ENCODE measurements at regions not wholly inside any gene's neighbourhood (a gene's known extent, or its start where the extent isn't known, plus 50 kb on each side); places are given as distances from the start of the nearest gene placed in this dataset.
"Not testable (repeated sequence)": the region's sequence is repeated elsewhere in the genome, so short reads cannot be mapped to it uniquely, and the experiment has no call there.

GRCh38 chr9:25913806-25914205 lies 235.6 kb upstream of the TUSC1 start:
- DNase-seq (ENCODE audit: low spot score), result no peak

GRCh38 chr9:25904701-25905100 lies 226.5 kb upstream of the TUSC1 start:
- no peak for DNase-seq (ENCODE audit: low spot score)

DNA sequence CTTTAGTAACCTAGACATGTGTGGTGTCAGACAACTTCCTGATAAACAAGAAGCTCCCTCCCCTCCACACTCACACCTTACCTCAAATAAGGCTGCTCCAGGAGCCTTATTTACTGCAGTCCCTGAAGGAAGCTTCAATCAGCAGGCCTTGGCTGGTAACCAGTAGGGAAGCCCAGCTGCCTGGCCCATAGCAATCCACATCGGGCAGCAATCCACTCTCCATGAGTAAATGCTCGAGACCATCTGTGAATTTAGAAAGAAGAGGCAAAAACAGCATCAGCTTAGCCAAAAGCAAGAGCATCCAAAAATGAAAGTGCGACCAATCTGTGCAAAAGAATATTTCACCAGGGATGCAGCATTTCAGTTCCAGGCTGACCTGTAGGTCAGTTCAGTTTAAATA lies 213.3 kb upstream of the TUSC1 start:
- no peak for DNase-seq (ENCODE audit: low spot score)

DNA sequence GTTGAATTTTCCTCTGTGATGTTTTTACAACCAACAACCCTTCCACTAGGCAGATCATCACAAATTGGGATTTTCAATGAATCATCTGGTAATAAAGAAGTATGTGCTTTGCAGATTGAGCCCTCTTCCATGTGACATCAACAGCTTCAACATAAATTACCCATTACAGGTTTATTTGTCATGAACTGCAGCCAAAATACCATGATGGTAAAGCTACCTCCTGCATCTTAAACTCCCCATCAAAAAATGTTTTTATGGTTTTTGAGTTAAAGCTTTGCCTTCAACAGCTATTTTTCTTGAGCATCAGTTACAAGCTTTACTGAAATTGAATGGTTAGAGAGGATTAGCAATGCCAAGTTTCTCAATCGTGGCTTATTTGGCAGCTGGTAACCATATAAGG lies 211.4 kb upstream of the TUSC1 start:
- DNase-seq (ENCODE audit: low spot score), result no peak

DNA sequence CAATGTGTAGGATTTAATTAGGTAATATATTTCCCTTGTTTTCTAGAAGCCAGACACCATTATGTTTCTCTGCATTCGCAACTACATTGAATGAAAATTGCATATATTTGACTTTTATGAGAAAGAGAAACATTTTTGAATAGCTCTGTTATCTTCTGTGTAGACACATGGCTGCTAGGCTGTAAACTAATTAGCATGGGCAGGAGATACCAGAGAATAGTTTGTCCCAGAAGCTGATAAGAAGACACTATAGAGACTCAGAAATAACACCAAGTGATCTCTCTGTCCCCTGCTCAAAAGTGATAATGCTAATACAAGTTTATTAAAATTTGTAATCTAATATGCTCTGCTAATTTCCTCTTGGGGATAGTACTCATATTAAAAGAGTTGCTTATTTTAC lies 198.0 kb upstream of the TUSC1 start:
- DNase-seq (ENCODE audit: low spot score), result no peak

- DNase-seq (ENCODE audit: low spot score), result no peak
Measured at GRCh38 chr9:25864509-25864908, 186.3 kb upstream of the TUSC1 start.

DNA sequence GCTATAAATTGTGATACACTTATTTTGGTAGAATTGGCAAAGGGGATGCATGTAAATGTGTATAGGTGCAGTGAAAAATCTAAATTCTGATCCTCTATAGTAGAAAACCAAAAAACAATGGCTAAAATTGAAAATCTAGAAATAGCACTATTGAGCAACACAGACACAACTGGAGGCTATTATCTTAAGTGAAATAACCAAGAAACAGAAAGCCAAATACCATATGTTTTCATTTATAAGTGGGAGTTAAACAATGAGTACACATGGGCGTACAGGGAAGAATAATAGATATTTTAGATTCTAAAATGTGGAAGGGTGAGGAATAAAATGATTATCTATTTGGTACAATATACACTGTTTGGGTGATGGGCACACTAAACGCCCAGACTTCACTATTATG lies 183.2 kb upstream of the TUSC1 start:
- no peak for DNase-seq (ENCODE audit: low spot score)

GRCh38 chr9:25857147-25857546 lies 178.9 kb upstream of the TUSC1 start:
- DNase-seq (ENCODE audit: low spot score), result no peak

DNA sequence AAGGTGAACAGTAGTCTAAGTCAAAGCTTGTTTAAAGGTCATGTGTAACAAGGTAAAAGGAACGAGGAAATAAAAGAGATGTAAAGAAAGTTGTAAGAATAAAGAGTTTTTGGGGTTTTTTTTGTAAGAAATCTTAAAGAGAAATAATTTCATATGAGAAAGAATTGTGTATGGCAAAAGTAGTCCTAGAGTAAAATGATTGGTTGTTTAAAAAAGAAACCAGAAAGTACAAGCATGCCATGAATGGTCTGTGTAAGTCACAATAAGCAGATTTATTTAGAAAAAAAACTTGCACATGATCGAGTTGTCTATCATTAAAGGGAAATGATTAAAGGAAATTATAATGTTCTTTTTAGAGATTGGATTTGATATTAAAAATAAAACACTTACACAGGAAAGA lies 172.6 kb upstream of the TUSC1 start:
- DNase-seq (ENCODE audit: low spot score), result no peak

GRCh38 chr9:25845867-25846266 lies 167.6 kb upstream of the TUSC1 start:
- DNase-seq (ENCODE audit: low spot score), result no peak

DNA sequence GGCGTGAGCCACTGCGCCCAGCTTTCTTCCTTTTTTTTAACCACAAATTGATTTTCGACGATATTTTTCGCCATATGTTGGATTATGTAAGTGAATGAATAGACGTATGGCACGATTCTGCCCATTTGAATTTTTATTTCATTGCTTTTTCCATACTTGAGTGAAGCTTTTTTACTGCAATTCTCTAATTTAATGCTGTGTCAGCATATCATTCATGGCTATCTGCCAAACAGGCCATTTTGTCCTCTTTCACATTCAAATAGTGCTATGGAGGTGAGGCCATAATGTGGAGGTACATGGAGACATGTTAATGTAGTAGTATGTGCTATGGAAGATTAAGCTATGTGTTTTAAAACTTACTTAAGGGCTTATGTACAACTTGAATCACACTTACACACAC lies 152.1 kb upstream of the TUSC1 start:
- no peak for DNase-seq (ENCODE audit: low spot score)

GRCh38 chr9:25827626-25828025 lies 149.4 kb upstream of the TUSC1 start:
- DNase-seq (ENCODE audit: low spot score), result no peak

DNA sequence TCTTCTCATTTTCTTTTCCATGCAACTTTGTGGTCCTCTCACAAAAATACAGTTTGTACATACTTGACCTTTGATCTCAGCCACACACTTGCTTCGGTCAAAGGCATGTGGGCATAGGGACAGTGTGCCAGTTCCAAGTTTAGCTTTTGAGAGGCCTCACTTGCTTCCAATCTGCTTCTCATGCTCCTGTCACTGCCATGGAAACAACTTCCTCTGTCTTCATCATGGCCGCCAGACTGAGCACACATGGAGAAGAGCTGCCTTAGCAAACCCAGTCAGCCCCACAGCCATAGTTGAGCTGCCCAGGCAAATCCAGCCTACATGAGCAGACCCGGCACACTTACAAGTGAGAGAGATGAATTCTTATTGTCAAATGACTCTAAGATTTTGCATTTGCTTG lies 138.2 kb upstream of the TUSC1 start:
- no peak for DNase-seq (ENCODE audit: low spot score)

- no peak for DNase-seq (ENCODE audit: low spot score)
Measured at GRCh38 chr9:25814023-25814422, 135.8 kb upstream of the TUSC1 start.

- DNase-seq (ENCODE audit: low spot score), result no peak
Measured at GRCh38 chr9:25813478-25813877, 135.2 kb upstream of the TUSC1 start.

- DNase-seq (ENCODE audit: low spot score), result no peak
Measured at GRCh38 chr9:25808554-25808953, 130.3 kb upstream of the TUSC1 start.

GRCh38 chr9:25804856-25805255 lies 126.6 kb upstream of the TUSC1 start:
- no peak for DNase-seq (ENCODE audit: low spot score)

GRCh38 chr9:25801989-25802388 lies 123.7 kb upstream of the TUSC1 start:
- not testable (repeated sequence) for DNase-seq (ENCODE audit: low spot score)

GRCh38 chr9:25773805-25774204 lies 95.6 kb upstream of the TUSC1 start:
- no peak for DNase-seq (ENCODE audit: low spot score)

DNA sequence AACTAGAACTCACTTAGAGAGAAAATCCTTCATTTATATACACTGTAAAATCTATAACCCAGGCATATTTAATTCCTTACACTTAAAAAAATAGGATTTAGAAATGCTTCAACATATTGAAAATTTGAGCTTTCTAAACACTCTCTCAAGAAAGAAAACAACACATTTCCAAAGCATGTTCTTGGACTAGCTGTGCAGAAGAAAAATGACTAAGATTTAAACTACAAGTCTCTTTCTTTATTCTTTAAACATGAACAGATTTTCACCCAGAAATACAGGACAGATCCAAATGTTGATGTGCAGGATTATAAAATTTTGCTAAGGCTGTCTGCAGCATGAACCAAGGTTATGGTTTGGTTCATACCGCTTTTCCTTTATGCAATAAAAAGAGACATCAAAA lies 77.7 kb upstream of the TUSC1 start:
- DNase-seq (ENCODE audit: low spot score), result no peak

- DNase-seq (ENCODE audit: low spot score), result no peak
Measured at GRCh38 chr9:25752398-25752797, 74.2 kb upstream of the TUSC1 start.

DNA sequence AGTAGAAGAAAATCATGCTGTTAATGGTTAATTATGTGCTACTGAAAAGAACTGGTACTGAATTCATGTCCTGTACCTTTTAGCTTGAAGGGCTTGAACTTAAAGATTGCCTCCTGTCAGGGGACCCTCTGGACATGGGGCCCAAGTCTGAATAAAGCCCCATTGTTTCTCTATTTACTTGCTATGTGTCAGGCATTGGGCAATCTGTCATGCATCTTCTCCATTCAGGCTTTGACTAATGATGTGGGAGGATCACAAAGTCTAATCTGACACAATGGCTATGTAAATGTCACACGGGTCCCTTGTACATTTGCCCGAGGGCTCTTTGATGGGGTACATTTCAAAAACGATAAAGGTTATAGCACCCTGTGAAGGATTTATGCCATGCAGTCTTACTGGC lies 64.0 kb upstream of the TUSC1 start:
- DNase-seq (ENCODE audit: low spot score), result no peak

- no peak for DNase-seq (ENCODE audit: low spot score)
Measured at GRCh38 chr9:25733336-25733982, 55.2 kb upstream of the TUSC1 start.

- DNase-seq (ENCODE audit: low spot score), result not testable (repeated sequence)
Measured at GRCh38 chr9:25731895-25732794, 53.9 kb upstream of the TUSC1 start.
